Vagina (tissue), 2 donors: ENCODE measurements at regions not wholly inside any gene's neighbourhood (a gene's known extent, or its start where the extent isn't known, plus 50 kb on each side); places are given as distances from the start of the nearest gene placed in this dataset.

Experiments
- CTCF ChIP-seq, 3 experiments: fragments of 450-650 bp in 2 of 3; fragments of 200-600 bp in 1 of 3; sonication (generic) in 1 of 3; IDR thresholded peaks; one replicate each; pipeline ENCODE4 v1.5.1; 2017 to 2019; ENCODE audit warnings: antibody characterized with exemption in 3 of 3, mild to moderate bottlenecking in 2 of 3, moderate library complexity in 2 of 3
- POLR2A ChIP-seq, 2 donors: fragments of 450-650 bp; IDR thresholded peaks; one replicate each; pipeline ENCODE4 v1.6.1; 2017; ENCODE audit warnings: antibody characterized with exemption in 2 of 2, mild to moderate bottlenecking in 2 of 2, moderate library complexity in 2 of 2
- POLR2AphosphoS5 ChIP-seq, 2 donors: sonication (generic); formaldehyde crosslinking; IDR thresholded peaks; one replicate each; pipeline ENCODE4 v1.9.0; 2017; ENCODE audit warnings: antibody characterized with exemption in 2 of 2, mild to moderate bottlenecking in 2 of 2, low read depth in 1 of 2; ENCODE audit not compliant: insufficient read depth in 1 of 2

DNA sequence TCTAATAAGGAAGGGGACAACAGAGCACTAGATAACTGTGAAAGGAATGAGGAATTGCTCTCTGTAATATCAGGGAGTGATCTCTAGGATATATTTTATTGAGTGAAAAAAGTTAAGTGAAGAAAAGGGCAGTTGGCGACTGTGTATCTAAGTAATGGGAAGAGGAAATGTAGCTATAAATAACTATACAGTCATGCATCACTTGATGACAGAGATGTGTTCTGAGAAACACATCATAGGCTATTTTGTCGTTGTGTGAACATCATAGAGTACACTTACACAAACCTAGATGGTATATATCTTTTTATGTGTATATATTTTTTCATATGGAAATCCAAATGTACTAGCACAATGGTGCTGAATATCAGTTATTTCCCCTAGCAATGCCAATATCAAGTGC, 329.3 kb downstream of the TXNL1 start:
- no peak for TF ChIP-seq POLR2A (IDR thresholded peaks at IDR 0.05)
- TF ChIP-seq CTCF (IDR thresholded peaks at IDR 0.05): no peak
- TF ChIP-seq POLR2AphosphoS5 (IDR thresholded peaks at IDR 0.05; ENCODE audit: insufficient read depth in 1 of 2, low read depth in 1 of 2): no peak
